GM18511 (cell line): ENCODE measurements at regions not wholly inside any gene's neighbourhood (a gene's known extent, or its start where the extent isn't known, plus 50 kb on each side); places are given as distances from the start of the nearest gene placed in this dataset.
A peak's percentile ranks its signal among the peaks of the same experiment; 100 is the strongest.

Experiments used
- ATAC-seq: cut with Tn5 transposase; IDR thresholded peaks from one replicate; pipeline ENCODE4 v1.9.1; 2021; ENCODE audit warnings: mild to moderate bottlenecking, moderate library complexity; ENCODE audit not compliant: unreplicated experiment

DNA sequence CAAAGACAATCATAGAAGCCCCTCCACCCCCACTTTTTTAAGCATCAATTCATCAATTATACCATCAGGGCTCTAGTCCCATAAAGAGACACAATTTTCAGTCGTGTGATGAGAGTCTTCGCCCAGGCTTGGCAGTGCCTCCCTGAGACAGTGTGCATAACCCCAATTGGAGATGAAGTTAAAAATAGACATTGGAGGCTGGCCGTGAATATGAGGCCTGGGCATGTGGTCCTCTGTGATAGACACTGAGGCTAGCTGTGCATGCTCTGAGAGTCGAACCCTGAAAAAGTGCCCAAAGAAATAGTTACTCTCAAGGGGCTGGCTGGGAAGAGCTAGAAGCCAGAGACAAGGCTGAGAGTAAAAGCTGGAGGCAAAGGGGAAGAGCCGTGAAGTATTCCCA lies 248.6 kb upstream of the NR4A3 start:
- no peak for ATAC-seq

DNA sequence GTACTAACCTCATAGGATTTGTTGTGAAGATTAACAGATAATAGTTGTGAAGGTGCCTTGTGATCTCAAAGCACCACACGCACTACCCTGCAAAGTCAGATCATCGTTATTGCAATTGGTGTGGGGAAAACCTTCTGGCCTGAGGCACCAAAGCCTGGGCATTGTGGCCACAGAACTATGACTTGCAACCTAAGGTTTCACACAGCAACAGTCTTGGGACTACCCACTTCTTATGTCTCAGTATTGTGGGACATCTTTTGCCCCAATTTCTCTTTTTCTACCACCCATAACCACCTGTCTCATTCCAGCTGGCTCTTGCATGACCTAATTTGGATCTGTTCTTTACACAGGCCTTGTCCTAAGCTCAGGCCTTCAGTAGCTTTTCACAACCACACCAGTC lies 247.8 kb upstream of the NR4A3 start:
- no peak for ATAC-seq

DNA sequence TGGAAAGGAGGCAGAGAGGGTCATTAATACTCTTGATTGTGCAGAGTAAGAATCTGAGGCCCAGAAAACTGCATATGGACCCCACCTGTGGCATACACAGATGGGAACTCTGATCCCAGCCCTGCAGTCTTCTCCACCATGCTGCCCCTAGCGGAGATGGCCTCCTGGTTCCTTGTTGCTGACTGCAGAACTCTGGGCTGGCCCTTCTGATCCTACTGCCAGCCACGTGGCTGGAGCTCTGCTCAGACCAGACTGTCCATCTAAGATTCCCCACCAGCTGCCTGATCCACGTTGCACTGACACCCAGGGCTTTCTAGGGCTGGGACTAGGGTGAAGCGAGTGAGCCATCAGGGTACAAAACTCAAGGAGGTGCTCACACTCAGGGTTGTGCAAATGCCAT lies 245.7 kb upstream of the NR4A3 start:
- no peak for ATAC-seq

DNA sequence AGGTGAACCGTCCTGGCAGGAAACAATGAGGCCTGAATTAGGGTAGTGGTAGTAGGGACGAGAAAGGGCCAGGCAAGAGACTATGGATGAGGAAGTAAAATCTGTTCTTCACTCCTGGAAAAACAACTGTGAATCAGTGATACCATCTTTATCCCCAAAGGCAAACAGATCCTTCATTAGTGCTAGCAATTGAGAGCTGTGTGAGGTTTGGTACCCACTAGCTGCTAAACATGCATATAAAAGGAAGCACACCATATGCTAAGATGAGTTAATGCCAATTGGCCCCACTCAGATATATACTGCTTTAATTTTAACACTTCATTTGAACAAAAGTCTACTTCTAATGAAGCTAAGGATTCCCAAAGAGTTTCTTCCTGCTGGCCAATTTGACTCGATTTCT lies 244.8 kb upstream of the NR4A3 start:
- ATAC-seq = no peak

DNA sequence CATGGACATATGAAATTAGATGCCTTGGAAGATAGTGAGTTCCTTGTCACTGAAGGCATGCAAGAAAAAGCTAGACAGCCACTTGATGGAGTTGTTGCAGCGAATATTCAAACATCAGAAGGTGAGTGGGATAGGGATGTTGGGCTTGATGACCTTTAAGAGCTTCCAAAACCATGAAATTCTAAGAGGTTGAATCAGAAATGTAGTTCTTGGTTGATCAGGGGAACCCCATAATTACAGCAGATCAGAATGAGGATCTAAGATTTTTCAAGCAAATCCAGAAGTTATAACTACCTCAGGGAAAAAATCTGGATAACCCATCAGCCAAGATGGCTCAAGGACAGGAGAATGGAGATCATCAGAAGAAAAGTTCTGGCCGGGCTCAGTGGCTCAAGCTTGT lies 244.3 kb upstream of the NR4A3 start:
- ATAC-seq = no peak

DNA sequence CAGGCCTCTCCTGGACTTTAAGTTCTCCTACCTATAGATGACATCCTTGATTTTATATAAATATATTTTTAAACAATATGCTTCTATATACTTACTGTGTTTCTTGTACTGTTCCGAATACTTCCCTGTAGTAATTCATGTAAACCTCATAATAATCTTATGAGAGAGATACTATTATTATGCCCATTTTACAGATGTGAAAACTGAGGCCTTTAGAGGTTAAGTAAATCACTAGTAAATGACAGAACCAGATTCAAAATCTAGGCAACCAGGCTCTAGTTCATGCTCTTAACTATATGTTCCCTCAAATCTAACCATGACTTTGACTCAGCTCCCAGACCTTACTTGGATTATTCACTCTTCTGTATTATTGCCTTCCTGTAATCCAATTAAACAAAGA lies 243.0 kb upstream of the NR4A3 start:
- ATAC-seq = no peak

DNA sequence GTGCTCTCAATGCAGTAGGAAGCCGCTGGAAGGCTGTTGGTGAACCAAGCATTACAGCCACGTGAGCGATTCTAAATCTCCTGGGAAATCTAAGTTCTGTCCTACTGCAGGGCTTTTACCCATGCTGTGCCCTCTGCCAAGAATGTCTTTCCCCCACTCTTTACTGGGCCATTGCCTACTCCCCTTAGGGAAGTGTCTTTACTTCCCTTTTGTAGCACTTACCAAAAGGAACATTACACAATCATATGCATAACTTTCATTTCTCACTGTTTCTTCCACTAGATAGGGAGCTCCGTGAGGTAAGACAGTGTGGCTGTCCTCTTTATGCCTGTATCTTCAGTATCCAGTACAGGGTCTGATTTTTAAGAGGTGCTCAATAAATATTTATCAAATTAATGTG lies 241.7 kb upstream of the NR4A3 start:
- no peak for ATAC-seq

DNA sequence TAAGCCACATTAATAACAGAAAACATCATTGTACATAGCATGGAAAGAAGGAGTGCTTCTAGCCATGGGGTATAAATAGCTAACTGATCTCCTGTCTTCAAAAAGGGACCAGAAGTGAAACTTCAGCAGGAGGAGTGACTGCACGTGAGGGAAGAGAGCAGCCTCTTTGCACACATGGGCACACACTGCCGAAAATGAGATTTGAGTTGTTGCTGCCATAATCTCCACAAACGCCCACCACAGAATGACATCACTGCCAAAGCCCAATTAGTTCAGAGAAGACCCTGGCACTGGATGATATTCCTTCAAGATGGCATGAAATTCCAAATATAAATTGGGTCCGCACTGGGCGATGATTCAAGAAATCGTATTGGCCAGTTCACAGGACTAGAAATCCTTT lies 238.9 kb upstream of the NR4A3 start:
- no peak for ATAC-seq

DNA sequence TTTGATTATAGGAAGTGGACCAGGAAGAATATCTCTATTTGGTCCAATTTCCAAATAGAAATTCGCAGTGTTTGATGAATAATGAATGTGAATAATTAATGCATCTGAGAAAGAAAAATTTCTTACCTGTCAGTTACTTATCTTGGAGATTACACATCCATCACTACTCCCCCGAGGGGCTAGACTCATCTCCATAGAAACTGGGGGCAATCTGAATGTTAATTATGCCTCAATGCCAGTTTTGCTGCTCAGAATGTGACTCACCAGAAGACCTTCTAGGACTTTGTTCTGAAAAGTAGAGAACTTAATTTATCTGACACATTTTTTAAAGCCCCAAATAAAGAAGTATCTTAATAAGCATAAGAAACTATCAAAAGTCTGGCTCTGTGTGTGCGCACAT lies 233.4 kb upstream of the NR4A3 start:
- no peak for ATAC-seq

DNA sequence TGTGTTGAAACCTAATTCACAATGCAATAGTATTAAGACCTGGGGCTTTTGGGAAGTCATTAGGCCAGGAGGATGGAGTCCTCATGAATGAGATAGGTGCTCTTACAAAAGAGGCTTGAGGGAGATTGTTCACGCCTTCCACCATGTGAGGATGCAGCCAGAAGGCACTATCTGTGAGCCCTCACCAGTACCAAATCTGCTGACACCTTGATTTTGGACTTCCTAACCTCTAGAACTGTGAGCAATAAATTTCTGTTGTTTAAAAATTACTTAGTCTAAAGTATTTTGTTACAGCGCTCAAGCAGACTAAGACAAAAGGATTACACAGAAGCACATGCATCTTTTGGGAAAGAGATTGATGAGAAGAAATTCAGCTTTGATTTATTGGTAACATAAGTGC lies 232.9 kb upstream of the NR4A3 start:
- no peak for ATAC-seq

DNA sequence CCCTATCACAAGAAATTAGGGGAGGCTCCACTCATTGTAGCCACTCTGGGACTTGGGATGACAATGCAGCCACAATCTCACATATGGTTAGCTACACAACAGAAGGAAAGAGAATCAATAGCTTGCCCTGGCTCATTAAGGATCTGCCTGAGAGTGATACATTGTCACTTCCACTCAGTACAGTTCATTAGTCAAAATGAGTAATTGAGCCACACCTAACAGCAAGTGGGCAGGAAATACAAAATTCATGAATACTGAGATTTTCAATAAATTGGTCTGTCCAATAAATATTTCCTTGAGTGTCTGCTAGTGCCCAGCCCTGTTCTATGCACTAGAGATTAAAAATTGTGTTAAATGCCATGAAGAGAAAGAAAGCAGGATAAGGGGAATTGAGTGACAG lies 231.3 kb upstream of the NR4A3 start:
- ATAC-seq = no peak

DNA sequence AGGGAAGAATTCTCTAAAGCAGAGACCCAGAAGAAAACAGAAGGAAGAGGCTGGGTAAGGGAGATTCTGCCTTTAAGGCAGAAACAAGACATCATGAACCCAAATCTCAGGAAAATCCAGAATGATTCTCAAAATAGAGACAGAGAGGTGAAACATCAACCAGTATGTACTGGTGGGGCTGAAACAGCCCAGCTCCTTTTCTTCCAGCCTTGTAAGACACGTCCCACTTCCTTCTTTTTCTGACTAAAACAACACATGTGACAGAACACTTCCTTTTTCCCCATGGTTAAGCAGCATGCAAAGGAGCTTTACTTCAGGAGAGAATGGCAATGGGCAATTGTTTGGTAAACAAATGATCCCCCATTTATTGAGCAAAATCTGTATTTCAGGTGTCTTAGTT lies 230.8 kb upstream of the NR4A3 start:
- no peak for ATAC-seq

DNA sequence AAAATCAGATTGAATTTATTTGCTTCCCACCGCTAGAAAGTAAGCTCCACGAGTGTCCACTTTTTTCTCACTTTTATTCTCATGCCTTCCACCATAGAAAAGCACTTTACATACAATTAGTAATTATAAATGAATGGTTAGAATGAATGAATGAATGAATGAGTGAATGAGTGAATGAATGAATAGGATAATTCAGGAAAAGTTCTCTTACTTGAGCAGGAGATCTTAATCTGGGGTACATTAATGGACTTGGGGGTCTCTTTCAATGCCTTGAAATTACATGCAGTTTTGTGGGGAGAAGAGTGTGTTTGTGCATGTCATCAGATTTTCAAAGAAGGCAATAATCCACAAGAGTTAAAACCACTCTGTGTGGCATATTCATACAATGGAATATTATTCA lies 229.9 kb upstream of the NR4A3 start:
- ATAC-seq = no peak

DNA sequence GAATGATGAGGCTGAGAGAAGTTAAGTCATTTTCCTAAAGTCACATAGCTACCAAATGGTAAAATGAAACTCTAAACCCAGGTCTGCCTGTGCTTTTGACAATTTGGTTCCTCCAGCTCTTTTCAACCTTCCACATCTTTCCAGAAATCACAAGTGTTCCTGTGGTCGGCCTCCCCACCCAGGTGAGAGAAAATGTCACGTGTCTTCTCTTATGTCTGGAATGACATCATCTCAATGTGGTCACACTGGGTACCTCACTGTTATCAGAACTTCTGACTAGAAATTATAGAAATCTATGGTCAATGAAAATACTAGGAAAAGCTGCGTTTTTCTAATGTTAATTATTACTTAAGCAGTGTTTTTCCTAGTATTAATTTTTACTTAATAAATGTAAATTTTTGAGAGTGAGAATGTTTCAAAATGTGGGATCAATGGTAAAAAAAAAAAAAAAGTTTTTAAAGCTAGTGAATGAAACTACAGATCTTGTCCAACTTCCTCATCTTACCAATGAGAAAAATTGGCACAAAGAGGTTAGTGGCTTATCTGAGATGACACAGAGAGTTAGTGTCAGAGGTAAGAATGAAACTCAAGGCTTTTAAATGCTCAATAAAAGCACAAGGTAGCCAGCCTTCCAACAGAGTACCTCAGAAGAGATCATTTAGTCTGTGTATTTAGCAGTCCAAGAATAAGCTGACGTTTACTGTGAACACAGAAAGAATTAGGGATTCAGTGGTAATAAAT lies 228.7 kb upstream of the NR4A3 start:
- ATAC-seq = peak; percentile 61

DNA sequence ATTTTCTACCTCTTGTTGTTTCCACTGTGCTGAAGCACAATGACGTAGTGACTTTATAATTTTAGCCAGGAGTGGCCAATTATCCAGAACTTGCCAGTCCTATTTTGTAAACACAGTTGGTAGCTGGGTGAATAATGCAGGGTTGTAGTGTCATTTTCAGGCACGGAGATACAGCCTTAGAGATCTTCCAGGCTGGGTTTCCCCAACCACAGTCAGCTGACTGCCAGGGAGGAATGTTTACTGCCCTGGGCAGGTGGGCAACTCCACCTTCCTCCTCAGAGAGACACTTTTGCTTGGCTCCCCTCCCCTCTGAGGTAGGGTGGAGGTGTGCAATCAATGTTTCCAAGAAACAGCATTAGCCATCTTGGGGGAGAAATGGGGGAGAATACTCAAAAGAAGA lies 228.1 kb upstream of the NR4A3 start:
- no peak for ATAC-seq

DNA sequence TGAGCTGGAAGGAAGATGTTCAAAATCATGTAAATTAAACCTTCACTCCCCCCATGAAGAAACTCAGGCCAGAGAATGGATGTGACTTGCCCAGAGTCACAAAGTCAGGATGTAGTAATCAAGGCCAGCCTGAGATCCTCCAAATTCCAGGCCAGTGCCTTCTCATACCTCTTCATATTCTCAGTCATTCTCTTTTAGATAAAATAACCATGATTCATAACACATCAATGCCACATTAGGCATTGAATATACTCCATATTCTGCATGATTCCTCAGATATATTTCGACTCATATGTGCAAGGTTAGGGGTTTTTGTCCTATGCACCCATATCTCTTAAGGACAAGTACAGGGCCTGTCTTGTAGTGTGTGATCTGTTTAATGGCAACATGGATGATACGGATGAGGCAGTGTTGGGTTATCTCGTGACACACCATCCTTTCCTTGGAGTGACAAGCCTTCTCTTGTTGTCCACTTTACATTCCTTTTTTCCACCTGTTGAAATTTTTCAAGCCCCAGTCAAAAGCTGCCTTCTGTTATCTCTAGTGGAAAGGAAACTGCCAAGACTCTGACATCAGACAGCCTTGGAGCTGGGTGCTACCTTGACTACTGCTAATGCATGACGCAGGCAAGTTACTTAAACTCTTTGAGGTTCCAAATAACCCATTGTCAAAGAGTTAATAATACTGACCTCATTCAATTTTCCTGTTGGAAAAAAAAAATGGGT lies 227.5 kb upstream of the NR4A3 start:
- no peak for ATAC-seq

DNA sequence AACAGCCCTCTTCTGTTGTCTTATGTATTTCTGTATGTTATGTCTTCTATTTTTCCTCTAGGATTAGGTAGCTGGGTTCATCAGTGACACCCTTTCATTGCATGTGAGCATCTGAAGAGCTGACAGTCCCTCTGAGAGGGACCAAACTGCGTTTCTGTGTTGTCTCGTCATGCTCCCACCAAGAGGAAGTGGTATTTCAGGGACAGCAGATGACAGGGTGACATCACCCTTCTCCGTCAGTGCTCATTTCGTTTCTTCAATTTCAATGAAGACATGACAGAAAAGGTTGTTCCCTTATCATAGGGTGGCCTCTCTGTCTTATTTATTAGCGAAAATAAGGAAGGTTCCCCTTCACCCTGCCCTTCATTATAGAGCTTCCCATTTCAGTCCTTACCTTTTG lies 225.9 kb upstream of the NR4A3 start:
- ATAC-seq = peak; percentile 68

DNA sequence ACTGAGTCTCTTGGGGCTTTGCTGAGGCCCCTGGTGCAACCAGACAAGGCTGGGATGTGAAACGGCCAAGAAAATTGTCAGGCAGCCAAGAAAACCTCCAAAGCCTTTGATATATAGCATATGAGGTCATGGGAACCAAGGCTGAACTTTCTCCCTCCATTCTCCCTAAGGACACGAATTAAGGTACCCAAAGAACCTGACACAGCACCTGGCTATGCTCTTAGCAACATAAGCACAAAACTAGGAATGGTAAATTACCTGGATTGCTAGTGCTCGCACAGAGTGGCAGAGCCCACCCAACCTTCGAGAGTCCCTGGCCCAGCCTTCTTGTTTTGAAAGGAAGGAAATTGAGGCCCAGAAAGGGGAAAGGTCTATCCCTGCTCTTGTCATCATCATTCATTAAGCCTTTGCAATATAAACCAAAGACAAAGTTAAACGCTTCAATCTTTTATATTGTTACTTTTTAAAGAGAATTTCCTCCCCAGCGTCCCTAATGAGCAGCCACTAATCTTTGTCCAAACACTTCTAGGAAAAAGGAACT lies 220.0 kb upstream of the NR4A3 start:
- ATAC-seq = no peak

DNA sequence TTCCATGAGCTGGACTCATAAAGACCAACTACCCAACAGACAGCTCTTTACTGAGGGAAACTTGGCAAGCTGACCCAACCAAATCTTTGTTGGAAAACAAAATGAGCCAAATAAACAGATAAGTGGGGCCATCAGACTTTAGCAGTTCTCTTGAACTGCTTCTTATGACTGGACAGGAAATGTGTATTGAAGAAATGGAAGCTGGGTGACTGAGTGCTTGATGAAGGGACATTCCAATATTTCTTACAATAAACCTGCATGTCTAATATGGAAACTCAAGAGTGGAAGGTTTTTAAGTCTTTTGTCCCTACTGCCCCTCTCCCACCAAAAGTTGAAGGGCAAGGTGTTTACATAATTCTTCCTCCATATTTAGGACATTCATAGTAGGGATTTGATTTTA lies 218.8 kb upstream of the NR4A3 start:
- no peak for ATAC-seq

DNA sequence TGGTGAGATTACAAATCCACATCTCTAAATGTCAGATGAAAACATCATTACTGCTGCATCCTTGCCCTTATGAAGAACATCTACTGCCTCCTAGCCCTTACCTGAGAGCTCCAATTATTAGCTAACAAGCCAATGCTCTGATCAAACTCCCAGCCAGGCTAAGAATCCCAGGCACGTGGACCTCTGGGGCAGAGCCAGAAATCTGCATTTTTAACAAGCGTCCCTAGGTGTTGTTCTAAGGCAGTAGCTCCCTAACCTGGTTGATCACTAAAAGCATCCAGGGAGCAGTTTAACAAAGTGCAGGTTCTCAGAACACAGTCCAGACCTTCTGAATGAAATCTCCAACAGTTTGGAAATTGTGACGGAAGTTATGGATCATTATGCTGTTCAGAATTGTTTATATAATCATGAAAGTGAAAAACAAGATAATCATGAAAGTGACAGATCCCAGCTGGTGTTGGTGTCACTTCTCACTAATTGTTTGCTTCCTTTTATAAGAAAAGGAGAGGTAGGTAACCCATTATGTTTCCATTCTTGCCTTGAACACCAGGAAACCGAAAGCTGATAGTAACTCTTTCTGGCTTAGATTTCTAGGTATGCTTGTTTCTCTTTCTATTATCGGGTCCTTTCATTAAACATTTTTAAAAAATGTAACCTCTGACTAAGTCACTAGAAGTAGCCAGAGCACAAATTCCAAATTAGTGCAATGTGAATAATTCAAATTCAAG lies 216.5 kb upstream of the NR4A3 start:
- peak; percentile 77 for ATAC-seq

DNA sequence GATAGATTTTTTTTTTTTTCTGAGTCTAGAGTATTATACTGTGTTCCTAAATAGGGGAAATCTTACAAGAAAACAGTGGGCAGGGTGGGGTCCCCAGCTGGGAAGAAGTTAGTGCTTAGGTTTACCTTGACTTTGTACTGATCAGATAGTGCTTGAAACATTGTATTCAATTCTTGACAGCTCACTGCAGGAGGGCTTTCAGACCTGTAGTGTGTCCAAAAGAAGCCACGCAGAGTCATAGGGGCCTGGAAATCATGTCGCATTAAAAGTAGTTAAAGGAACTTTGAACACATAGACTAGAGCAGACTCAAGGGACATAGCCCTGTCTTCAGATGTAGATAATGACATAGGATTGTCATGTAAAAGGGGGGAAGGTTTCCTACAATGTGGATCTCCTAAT lies 215.4 kb upstream of the NR4A3 start:
- no peak for ATAC-seq

DNA sequence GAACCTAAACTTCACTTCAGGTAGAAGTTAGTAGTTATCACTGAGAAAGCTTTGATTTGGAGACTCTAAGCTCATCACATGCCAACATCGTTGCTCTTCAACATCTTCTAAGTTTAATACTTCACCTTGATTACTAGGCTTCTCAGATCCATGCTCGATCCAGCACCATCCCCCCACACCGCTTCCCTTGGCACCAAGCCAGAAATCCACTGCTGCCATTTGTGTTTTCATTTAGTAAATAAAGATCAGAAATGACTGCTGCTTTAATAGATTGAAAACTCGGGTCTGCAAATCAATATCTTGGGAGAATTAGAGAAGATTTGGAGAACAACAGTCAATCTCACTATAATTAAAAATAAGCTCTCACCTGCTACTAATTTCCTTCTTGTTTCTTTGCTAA lies 214.7 kb upstream of the NR4A3 start:
- ATAC-seq = no peak
